ENCODE measurements at regions not wholly inside any gene's neighbourhood (a gene's known extent, or its start where the extent isn't known, plus 50 kb on each side); places are given as distances from the start of the nearest gene placed in this dataset.

DNA sequence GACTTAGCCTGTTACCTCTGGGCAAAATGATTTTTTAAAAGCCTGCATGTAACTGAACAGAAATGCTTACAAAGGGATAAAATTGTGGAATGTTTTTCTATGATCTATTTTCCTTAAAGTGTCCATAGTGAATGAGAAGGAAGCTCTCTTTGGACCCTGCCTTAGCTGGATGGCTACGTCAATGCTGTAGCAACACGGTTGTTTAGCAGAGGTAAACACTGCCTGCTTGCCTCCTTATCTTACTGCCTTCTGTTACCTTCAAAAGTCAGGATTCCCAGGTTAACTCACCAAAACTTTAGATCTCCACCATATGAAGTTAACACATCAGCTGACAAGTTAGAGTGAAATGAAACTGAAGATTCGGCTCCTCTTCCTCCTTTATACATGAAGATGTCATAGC, 402.6 kb downstream of the SAMD5 start:
- TF ChIP-seq EZH2 (IDR thresholded peaks at IDR 0.05; ENCODE audit: insufficient read depth, low read length): no peak
- TF ChIP-seq, protein P1, sequence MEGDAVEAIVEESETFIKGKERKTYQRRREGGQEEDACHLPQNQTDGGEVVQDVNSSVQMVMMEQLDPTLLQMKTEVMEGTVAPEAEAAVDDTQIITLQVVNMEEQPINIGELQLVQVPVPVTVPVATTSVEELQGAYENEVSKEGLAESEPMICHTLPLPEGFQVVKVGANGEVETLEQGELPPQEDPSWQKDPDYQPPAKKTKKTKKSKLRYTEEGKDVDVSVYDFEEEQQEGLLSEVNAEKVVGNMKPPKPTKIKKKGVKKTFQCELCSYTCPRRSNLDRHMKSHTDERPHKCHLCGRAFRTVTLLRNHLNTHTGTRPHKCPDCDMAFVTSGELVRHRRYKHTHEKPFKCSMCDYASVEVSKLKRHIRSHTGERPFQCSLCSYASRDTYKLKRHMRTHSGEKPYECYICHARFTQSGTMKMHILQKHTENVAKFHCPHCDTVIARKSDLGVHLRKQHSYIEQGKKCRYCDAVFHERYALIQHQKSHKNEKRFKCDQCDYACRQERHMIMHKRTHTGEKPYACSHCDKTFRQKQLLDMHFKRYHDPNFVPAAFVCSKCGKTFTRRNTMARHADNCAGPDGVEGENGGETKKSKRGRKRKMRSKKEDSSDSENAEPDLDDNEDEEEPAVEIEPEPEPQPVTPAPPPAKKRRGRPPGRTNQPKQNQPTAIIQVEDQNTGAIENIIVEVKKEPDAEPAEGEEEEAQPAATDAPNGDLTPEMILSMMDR (IDR thresholded peaks at IDR 0.05; ENCODE audit: insufficient read depth, low read depth, low read length): no peak

Data from astrocyte (in vitro differentiated cells and primary cell).